GM20000 (cell line): ENCODE measurements at regions not wholly inside any gene's neighbourhood (a gene's known extent, or its start where the extent isn't known, plus 50 kb on each side); places are given as distances from the start of the nearest gene placed in this dataset.

Experiments used
- DNase-seq: peaks from one replicate; pipeline ENCODE4 v3.0.0; 2012; ENCODE audit warnings: low spot score
- CTCF ChIP-seq: IDR thresholded peaks from 2 replicates; pipeline ENCODE4 v1.5.1; 2012; ENCODE audit warnings: mild to moderate bottlenecking, control low read depth; ENCODE audit errors: extremely low read depth, missing control alignments

GRCh38 chr6:51387907-51388306, 569.2 kb downstream of the TFAP2B start:
- no peak for DNase-seq
- TF ChIP-seq CTCF, result no peak

GRCh38 chr6:51394061-51394460, 575.4 kb downstream of the TFAP2B start:
- DNase-seq, result no peak

GRCh38 chr6:51396583-51396982, 577.9 kb downstream of the TFAP2B start:
- no peak for TF ChIP-seq CTCF
- DNase-seq, result no peak

More at GRCh38 chr6:51394061-51394460, 575.4 kb downstream of the TFAP2B start:
- TF ChIP-seq CTCF, result no peak

GRCh38 chr6:51398064-51398705, 579.5 kb downstream of the TFAP2B start:
- DNase-seq, result no peak
- no peak for TF ChIP-seq CTCF

GRCh38 chr6:51398793-51399192, 580.1 kb downstream of the TFAP2B start:
- no peak for DNase-seq
- no peak for TF ChIP-seq CTCF

GRCh38 chr6:51410453-51410852, 591.8 kb downstream of the TFAP2B start:
- DNase-seq, result no peak
- no peak for TF ChIP-seq CTCF

- no peak for DNase-seq
- no peak for TF ChIP-seq CTCF
Measured at GRCh38 chr6:51411496-51412125, 592.9 kb downstream of the TFAP2B start.
